Panc1 (cell line): ENCODE measurements at regions not wholly inside any gene's neighbourhood (a gene's known extent, or its start where the extent isn't known, plus 50 kb on each side); places are given as distances from the start of the nearest gene placed in this dataset.

Source experiments
- POLR2AphosphoS5 ChIP-seq: IDR thresholded peaks from 2 replicates; pipeline ENCODE4 v1.6.1; 2012; ENCODE audit warnings: mild to moderate bottlenecking, low read depth, low read length, moderate library complexity
- SIN3A ChIP-seq: IDR thresholded peaks from 2 replicates; pipeline ENCODE4 v1.6.1; 2012; ENCODE audit warnings: low read depth, mild to moderate bottlenecking, low read length, moderate library complexity, borderline replicate concordance; ENCODE audit not compliant: insufficient read depth
- TCF7L2 ChIP-seq: IDR thresholded peaks from 2 replicates; pipeline ENCODE4 v1.6.1; 2011; ENCODE audit warnings: mild to moderate bottlenecking, low read depth, low read length, inconsistent platforms
- TF ChIP-seq, protein P1 (sequence below): fragments of 450-650 bp; IDR thresholded peaks from 2 replicates; pipeline ENCODE4 v1.5.1; 2017; ENCODE audit warnings: mild to moderate bottlenecking
- TF ChIP-seq, protein P2 (sequence below), 2 experiments: IDR thresholded peaks; 2 replicates each; pipeline ENCODE4 v1.6.1; 2011 to 2012; ENCODE audit warnings: low read depth in 2 of 2, control low read depth in 1 of 2, low read length in 1 of 2, mild to moderate bottlenecking in 1 of 2, moderate library complexity in 1 of 2; ENCODE audit not compliant: insufficient read depth in 1 of 2

DNA sequence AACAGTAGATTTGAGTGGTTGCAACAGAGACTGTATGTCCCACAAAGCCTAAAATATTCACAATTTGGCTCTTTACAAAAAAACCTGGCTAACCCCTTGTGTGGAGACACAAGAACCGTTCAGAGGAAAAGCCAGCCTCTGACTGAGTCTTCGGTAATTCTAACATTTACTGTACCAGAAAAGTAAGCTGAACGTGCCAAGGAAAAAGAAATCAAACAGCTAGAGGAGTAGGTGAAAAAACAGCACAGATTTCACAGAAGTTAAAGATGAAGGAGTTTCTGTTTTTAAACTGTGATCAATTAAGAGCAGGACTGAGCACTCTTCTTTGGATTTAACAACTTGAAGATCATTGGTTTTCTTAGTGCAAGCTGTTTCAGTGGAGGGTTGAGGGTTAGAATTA, 424.7 kb upstream of the KIRREL3 start:
- TF ChIP-seq, protein P1, sequence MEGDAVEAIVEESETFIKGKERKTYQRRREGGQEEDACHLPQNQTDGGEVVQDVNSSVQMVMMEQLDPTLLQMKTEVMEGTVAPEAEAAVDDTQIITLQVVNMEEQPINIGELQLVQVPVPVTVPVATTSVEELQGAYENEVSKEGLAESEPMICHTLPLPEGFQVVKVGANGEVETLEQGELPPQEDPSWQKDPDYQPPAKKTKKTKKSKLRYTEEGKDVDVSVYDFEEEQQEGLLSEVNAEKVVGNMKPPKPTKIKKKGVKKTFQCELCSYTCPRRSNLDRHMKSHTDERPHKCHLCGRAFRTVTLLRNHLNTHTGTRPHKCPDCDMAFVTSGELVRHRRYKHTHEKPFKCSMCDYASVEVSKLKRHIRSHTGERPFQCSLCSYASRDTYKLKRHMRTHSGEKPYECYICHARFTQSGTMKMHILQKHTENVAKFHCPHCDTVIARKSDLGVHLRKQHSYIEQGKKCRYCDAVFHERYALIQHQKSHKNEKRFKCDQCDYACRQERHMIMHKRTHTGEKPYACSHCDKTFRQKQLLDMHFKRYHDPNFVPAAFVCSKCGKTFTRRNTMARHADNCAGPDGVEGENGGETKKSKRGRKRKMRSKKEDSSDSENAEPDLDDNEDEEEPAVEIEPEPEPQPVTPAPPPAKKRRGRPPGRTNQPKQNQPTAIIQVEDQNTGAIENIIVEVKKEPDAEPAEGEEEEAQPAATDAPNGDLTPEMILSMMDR: no peak
- TF ChIP-seq, protein P2, sequence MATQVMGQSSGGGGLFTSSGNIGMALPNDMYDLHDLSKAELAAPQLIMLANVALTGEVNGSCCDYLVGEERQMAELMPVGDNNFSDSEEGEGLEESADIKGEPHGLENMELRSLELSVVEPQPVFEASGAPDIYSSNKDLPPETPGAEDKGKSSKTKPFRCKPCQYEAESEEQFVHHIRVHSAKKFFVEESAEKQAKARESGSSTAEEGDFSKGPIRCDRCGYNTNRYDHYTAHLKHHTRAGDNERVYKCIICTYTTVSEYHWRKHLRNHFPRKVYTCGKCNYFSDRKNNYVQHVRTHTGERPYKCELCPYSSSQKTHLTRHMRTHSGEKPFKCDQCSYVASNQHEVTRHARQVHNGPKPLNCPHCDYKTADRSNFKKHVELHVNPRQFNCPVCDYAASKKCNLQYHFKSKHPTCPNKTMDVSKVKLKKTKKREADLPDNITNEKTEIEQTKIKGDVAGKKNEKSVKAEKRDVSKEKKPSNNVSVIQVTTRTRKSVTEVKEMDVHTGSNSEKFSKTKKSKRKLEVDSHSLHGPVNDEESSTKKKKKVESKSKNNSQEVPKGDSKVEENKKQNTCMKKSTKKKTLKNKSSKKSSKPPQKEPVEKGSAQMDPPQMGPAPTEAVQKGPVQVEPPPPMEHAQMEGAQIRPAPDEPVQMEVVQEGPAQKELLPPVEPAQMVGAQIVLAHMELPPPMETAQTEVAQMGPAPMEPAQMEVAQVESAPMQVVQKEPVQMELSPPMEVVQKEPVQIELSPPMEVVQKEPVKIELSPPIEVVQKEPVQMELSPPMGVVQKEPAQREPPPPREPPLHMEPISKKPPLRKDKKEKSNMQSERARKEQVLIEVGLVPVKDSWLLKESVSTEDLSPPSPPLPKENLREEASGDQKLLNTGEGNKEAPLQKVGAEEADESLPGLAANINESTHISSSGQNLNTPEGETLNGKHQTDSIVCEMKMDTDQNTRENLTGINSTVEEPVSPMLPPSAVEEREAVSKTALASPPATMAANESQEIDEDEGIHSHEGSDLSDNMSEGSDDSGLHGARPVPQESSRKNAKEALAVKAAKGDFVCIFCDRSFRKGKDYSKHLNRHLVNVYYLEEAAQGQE (IDR thresholded peaks at IDR 0.05; ENCODE audit: insufficient read depth in 1 of 2, low read depth in 2 of 2, low read length in 1 of 2): no peak
- no peak for TF ChIP-seq TCF7L2
- no peak for TF ChIP-seq SIN3A
- no peak for TF ChIP-seq POLR2AphosphoS5
